Common myeloid progenitor, CD34-positive (primary cell): ENCODE measurements at regions not wholly inside any gene's neighbourhood (a gene's known extent, or its start where the extent isn't known, plus 50 kb on each side); places are given as distances from the start of the nearest gene placed in this dataset.

Experiments
- CTCF ChIA-PET: fragments of 350-600 bp; sonication (Branson Sonifier 250); formaldehyde crosslinking; loops from one replicate; lab custom pipeline; 2021; ENCODE audit warnings: antibody characterized with exemption; lab: Charles Lee
- POLR2A ChIA-PET: fragments of 350-600 bp; sonication (Branson Sonifier 250); formaldehyde crosslinking; loops from one replicate; lab custom pipeline; 2021; ENCODE audit warnings: antibody characterized with exemption; lab: Charles Lee
- DNase-seq, 3 donors: peaks; one replicate each; pipeline versions ENCODE4 v3.0.0 to v3.0.0-alpha.2; 2013
- H3K27ac ChIP-seq, 2 experiments: 1 replicate in 1 of 2; 2 replicates in 1 of 2; pipeline ENCODE4 v1.7.0; 2013; ENCODE audit warnings: inconsistent platforms in 2 of 2, low read length in 2 of 2, mild to moderate bottlenecking in 2 of 2, low read depth in 1 of 2, moderate library complexity in 1 of 2; ENCODE audit not compliant: severe bottlenecking in 2 of 2, insufficient read depth in 1 of 2, poor library complexity in 1 of 2
- H3K27me3 ChIP-seq, 5 experiments: replicated peaks in 2 of 5; 1 replicate in 3 of 5; 2 replicates in 2 of 5; pipeline versions ENCODE4 v1.6.1 to v1.7.0; 2013; ENCODE audit warnings: low read length in 4 of 5, mild to moderate bottlenecking in 2 of 5, moderate library complexity in 2 of 5, inconsistent platforms in 1 of 5; ENCODE audit not compliant: insufficient read depth in 5 of 5, control insufficient read depth in 4 of 5
- H3K36me3 ChIP-seq, 4 experiments: 1 replicate in 2 of 4; 2 replicates in 2 of 4; pipeline versions ENCODE4 v1.6.1 to v1.7.0; 2013; ENCODE audit warnings: low read length in 3 of 4, control low read depth in 1 of 4, mild to moderate bottlenecking in 1 of 4; ENCODE audit not compliant: control insufficient read depth in 4 of 4, insufficient read depth in 4 of 4
- H3K4me1 ChIP-seq, 4 experiments: 1 replicate in 3 of 4; 2 replicates in 1 of 4; pipeline versions ENCODE4 v1.6.1 to v1.7.1; 2013; ENCODE audit warnings: low read length in 3 of 4, mild to moderate bottlenecking in 3 of 4, control low read depth in 1 of 4, inconsistent platforms in 1 of 4, moderate library complexity in 1 of 4; ENCODE audit not compliant: control insufficient read depth in 4 of 4, insufficient read depth in 4 of 4; ENCODE audit errors: control extremely low read depth in 1 of 4
- H3K4me3 ChIP-seq, 7 experiments: 1 replicate in 4 of 7; 2 replicates in 3 of 7; pipeline versions ENCODE4 v1.5.1 to v1.7.0; 2013; ENCODE audit warnings: mild to moderate bottlenecking in 7 of 7, low read length in 6 of 7, moderate library complexity in 6 of 7, inconsistent platforms in 2 of 7, low read depth in 2 of 7, control low read depth in 1 of 7; ENCODE audit not compliant: insufficient read depth in 4 of 7, control insufficient read depth in 1 of 7; ENCODE audit errors: extremely low read depth in 1 of 7
- H3K9me3 ChIP-seq, 5 experiments: 1 replicate in 4 of 5; 2 replicates in 1 of 5; pipeline versions ENCODE4 v1.6.1 to v1.7.1; 2013; ENCODE audit warnings: low read length in 4 of 5, mild to moderate bottlenecking in 2 of 5, inconsistent platforms in 1 of 5, low read depth in 1 of 5, moderate library complexity in 1 of 5; ENCODE audit not compliant: control insufficient read depth in 4 of 5, insufficient read depth in 2 of 5; ENCODE audit errors: control extremely low read depth in 1 of 5
- WGBS: methylation state at CpG from one replicate; pipeline ENCODE4 v1.1.5; 2013; ENCODE audit not compliant: insufficient coverage; 5-methylcytosine and 5-hydroxymethylcytosine counted together

DNA sequence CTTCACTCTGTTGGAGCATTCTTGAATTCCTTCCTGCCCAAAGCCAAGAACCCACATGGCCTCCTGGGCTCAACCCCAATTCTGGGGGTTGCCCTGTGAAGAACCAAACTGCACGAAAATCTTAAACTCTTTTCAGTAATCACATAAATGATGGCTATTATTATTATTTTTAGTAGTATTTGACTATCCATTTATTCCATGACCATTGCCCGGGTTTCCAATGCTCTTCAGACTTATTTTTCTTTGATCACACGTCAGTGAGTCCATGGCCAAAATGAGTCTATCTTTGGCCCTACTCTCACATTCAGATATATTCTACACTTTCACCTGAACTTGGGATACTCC, 185.9 kb downstream of the AVL9 start:
- Histone ChIP-seq H3K36me3 (peaks cover 0 to 5% (median 2%) of the 10 kb centered on the region in 4 experiments), H3K9me3 (no peaks in the 10 kb centered on the region), H3K4me1 (no peaks in the 10 kb centered on the region), H3K27me3 (no peaks in the 10 kb centered on the region), H3K27ac (peak overlapping the region in 1 of 2 experiments; percentile 40), H3K4me3 (no peak overlapping the region)
- no peak for DNase-seq
- CTCF ChIA-PET, result no interaction called here
- WGBS, result 100% methylated on average over 1 of the region's 3 CpGs
- POLR2A ChIA-PET, result no interaction called here

DNA sequence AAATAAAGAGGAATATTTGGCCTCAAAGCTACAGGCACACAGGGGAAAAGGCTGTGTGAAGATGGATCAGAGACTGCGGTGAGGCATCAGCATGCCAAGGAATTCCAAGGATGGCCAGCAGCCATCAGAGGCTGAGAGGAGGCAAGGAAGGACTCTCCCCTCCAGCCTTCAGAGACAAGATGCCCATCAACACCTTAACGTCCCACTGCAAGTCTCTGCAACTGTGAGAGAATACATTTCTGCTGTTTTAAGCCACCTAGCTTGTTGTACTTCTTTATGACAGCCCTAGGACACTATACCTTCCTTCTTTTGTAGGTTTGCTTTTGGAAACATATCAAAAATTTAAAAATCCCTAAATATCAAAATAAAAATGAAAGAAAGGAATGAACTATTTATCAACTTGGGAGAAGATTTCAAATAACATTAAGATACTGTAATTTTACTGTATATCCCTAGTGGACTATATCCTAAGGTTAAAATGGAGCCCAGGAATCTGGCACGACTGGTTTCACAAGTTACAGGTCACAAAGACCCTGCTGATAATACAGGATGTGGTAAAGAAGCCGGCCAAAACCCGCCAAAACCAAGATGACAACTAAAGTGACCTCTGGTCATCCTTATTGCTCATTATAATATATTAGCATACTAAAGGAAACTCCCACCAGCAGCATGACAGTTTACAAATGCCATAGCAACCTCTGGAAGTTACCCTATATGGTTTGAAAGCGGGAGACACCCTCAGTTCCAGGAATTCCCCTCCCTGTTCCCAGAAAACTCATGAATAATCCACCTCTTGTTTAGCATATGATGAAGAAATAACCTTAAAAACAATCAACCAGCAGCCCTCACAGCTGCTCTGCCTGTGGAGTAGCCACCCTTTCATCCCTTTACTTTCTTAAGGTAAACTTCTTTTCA, 185.2 kb downstream of the AVL9 start:
- CTCF ChIA-PET, result interaction anchor here (1.2 kb wide), 1 partner anchor 10 kb away, joined by 3 read pairs; no protein-coding TSS in a partner anchor
- WGBS, result 93% methylated on average over 3 of the region's 6 CpGs
- peak overlapping the region in 1 of 2 experiments; percentile 43 for H3K27ac ChIP-seq
- H3K27me3 ChIP-seq, result no peaks in the 10 kb centered on the region
- POLR2A ChIA-PET, result no interaction called here
- H3K36me3 ChIP-seq, result peaks cover 0 to 7% (median 3%) of the 10 kb centered on the region in 4 experiments
- DNase-seq, result no peak
- no peaks in the 10 kb centered on the region for H3K4me1 ChIP-seq
- no peaks in the 10 kb centered on the region for H3K9me3 ChIP-seq
- H3K4me3 ChIP-seq, result no peak overlapping the region

DNA sequence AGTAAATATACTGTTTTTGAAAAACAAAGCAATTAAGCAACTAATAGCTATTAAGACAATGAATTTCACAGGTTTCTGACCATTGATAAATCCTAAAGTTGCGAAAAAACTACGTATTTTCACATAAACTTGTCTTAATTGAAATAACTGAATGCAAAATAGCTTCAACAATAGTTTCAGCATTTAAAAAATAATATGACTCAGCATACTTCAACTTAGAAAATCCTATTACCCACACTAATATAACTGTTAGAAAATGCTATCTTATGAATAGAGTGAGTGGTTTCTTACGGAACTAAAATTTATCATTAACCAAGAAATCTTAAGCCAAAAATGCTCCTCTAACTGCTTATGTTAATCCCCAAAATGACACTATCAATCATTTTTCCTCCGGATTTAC, 183.9 kb downstream of the AVL9 start:
- Histone ChIP-seq H3K27ac (no peak overlapping the region), H3K4me1 (no peaks in the 10 kb centered on the region), H3K9me3 (no peaks in the 10 kb centered on the region), H3K27me3 (no peaks in the 10 kb centered on the region), H3K4me3 (no peak overlapping the region), H3K36me3 (peaks cover 0 to 7% (median 3%) of the 10 kb centered on the region in 4 experiments)
- POLR2A ChIA-PET, result no interaction called here
- CTCF ChIA-PET, result interaction anchor here (1.2 kb wide), 1 partner anchor 11 kb away, joined by 3 read pairs; no protein-coding TSS in a partner anchor
- no peak for DNase-seq
- WGBS, result 100% methylated on average over 1 of the region's 4 CpGs

DNA sequence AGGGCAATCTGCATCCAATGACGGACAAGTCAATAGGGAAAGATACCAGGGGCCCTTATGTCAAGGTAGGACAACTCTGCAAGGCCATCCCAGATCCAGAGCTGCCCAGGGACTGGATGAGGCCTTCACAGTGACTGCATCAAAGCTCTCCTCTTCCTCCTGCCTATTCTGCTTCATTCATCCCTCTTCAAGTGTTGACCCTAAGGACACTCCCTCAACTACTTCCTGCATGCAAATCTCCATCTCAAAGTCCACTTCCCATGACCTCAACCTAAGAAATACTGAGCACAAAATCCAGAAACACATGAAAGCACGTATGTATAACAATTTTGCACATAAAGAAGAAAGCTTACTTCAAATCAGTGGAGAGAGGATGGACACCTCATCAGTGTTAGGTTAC, 182.3 kb downstream of the AVL9 start:
- ChIA-PET POLR2A (no interaction called here), CTCF (no interaction called here)

DNA sequence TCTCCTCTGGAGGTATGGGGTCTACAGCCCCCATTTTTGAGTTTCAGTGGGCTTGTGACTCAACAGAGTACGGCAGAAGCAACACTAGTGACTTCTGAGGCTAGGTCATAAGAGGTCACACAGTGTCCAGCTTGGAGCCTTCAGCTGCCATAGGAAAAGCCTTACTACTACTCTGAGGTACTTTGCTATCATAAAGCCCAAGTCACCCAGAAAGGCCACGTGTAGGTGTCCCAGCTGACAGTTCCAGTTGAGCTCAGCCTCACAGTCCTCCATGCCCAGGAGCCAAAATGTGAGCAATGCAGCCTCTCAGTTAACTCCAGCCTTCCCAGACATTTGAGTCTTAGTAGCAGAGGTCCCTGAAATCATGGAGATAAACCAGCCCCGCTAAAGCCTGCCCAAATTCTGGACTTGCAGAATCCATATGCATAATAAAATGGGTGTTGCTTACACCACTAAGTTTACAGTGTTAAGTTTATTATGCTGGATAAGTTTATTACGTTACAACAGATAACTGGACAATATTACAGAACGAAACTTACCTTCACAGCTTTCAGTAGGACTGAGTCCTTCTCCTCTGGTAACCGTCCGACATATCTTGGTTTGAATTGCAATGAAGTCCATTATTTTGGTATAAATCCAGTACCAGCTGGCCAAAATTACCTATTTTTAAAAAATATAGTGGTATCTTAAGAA, 181.1 kb downstream of the AVL9 start:
- Histone ChIP-seq H3K9me3 (no peaks in the 10 kb centered on the region), H3K27me3 (no peaks in the 10 kb centered on the region), H3K36me3 (peaks cover 0 to 7% (median 3%) of the 10 kb centered on the region in 4 experiments), H3K4me1 (no peaks in the 10 kb centered on the region), H3K27ac (no peak overlapping the region), H3K4me3 (no peak overlapping the region)
- ChIA-PET POLR2A (no interaction called here), CTCF (no interaction called here)
- DNase-seq, result no peak
- 100% methylated on average over 2 of the region's 7 CpGs for WGBS

More for the DNA sequence above, 182.3 kb downstream of the AVL9 start:
- Histone ChIP-seq H3K4me3 (no peak overlapping the region), H3K27me3 (no peaks in the 10 kb centered on the region), H3K36me3 (peaks cover 0 to 7% (median 3%) of the 10 kb centered on the region in 4 experiments), H3K9me3 (no peaks in the 10 kb centered on the region), H3K4me1 (no peaks in the 10 kb centered on the region), H3K27ac (no peak overlapping the region)
- WGBS, result 100% methylated on average over 2 of the region's 2 CpGs
- no peak for DNase-seq

DNA sequence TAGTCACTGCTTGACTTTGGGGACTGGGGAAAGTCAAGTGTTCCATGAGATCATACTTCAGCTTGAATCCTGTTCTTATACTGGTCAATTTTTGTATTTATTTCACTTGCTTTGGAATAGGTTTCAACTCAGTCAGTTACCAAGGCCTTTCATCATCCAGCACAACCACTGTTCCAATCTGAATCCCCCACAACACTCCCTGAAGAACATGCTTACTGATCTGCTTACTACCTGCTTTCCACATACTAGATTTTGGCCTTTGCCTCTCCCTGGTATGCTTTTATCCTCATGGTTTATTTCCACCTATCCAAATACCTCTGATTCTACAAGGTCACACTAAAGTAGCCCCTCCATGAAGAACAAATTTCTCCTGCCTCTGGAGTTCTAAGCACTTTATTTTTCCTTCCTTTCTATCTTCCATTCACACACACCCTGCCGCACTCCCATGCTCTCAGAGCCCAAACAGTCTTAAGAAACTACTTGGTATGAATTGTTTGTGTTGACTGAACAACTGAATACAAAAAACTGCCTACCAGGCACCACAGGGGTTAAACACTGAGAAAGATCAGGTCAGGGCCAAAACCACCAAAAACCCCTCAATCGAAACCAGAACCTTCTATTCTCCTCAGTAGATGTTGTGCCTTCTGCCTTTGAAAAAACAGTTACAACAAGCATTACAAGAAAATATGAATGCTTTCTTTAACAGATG, 178.1 kb downstream of the AVL9 start:
- no peak overlapping the region for H3K4me3 ChIP-seq
- no peaks in the 10 kb centered on the region for H3K27me3 ChIP-seq
- H3K9me3 ChIP-seq, result peaks cover 0 to 4% (median 2%) of the 10 kb centered on the region in 5 experiments
- POLR2A ChIA-PET, result interaction anchor here (0.7 kb wide), 1 partner anchor 136 kb away, joined by 3 read pairs; no protein-coding TSS in a partner anchor
- no peak overlapping the region for H3K27ac ChIP-seq
- CTCF ChIA-PET, result no interaction called here
- no peaks in the 10 kb centered on the region for H3K4me1 ChIP-seq
- DNase-seq, result no peak
- WGBS, result no CpG with 5 or more reads among the region's 2 CpGs
- H3K36me3 ChIP-seq, result peaks cover 0 to 15% (median 4%) of the 10 kb centered on the region in 4 experiments
